Effector memory CD4-positive, alpha-beta T cell (primary cell): ENCODE measurements at regions not wholly inside any gene's neighbourhood (a gene's known extent, or its start where the extent isn't known, plus 50 kb on each side); places are given as distances from the start of the nearest gene placed in this dataset.

ENCODE experiments used
- DNase-seq, 3 donors: peaks; one replicate each; pipeline ENCODE4 v3.0.0-alpha.2; 2020
- H3K27ac ChIP-seq: 2 replicates; pipeline ENCODE4 v1.7.0; 2013; ENCODE audit warnings: mild to moderate bottlenecking, low read length, moderate library complexity; ENCODE audit not compliant: insufficient read depth, poor library complexity, severe bottlenecking
- H3K27me3 ChIP-seq: replicated peaks from 2 replicates; pipeline ENCODE4 v1.7.0; 2013; ENCODE audit warnings: mild to moderate bottlenecking, low read length; ENCODE audit not compliant: insufficient read depth, control insufficient read depth, poor library complexity, severe bottlenecking
- H3K36me3 ChIP-seq: 2 replicates; pipeline ENCODE4 v1.7.0; 2013; ENCODE audit warnings: mild to moderate bottlenecking, low read length, moderate library complexity; ENCODE audit not compliant: control insufficient read depth, insufficient read depth
- H3K4me1 ChIP-seq: 2 replicates; pipeline ENCODE4 v1.7.0; 2013; ENCODE audit warnings: low read length, mild to moderate bottlenecking; ENCODE audit not compliant: control insufficient read depth, insufficient read depth, poor library complexity, severe bottlenecking
- H3K4me3 ChIP-seq: 2 replicates; pipeline ENCODE4 v1.7.0; 2013; ENCODE audit warnings: low read length, low read depth, mild to moderate bottlenecking; ENCODE audit not compliant: insufficient read depth, poor library complexity, severe bottlenecking
- H3K9me3 ChIP-seq: 2 replicates; pipeline ENCODE4 v1.7.0; 2013; ENCODE audit warnings: mild to moderate bottlenecking, low read length, moderate library complexity; ENCODE audit not compliant: control insufficient read depth

DNA sequence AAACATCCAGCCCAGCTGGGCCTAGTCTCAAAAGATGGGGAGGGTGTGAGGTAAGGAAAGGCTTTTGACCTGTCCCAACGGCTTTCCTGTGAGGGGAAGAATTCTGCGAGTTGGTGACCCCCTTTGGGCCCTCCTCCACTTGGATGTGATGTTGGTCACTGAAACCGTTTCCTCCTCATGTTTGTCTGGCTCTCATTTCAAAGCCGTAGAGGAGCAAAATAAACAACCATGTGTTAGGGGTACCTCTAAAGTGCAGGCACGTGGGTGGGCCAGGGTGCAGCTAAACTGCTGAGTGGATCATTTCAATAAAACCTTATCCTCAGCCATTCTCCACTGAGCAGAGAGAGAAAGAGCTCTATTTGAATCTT, 84.3 kb upstream of the MELK start:
- H3K27me3 ChIP-seq: no peaks in the 10 kb centered on the region
- DNase-seq: no peak
- peak overlapping the region; percentile 93 for H3K27ac ChIP-seq
- H3K4me1 ChIP-seq: peaks cover 27% of the 10 kb centered on the region
- no peaks in the 10 kb centered on the region for H3K9me3 ChIP-seq
- H3K4me3 ChIP-seq: peak overlapping the region; percentile 68
- no peaks in the 10 kb centered on the region for H3K36me3 ChIP-seq

DNA sequence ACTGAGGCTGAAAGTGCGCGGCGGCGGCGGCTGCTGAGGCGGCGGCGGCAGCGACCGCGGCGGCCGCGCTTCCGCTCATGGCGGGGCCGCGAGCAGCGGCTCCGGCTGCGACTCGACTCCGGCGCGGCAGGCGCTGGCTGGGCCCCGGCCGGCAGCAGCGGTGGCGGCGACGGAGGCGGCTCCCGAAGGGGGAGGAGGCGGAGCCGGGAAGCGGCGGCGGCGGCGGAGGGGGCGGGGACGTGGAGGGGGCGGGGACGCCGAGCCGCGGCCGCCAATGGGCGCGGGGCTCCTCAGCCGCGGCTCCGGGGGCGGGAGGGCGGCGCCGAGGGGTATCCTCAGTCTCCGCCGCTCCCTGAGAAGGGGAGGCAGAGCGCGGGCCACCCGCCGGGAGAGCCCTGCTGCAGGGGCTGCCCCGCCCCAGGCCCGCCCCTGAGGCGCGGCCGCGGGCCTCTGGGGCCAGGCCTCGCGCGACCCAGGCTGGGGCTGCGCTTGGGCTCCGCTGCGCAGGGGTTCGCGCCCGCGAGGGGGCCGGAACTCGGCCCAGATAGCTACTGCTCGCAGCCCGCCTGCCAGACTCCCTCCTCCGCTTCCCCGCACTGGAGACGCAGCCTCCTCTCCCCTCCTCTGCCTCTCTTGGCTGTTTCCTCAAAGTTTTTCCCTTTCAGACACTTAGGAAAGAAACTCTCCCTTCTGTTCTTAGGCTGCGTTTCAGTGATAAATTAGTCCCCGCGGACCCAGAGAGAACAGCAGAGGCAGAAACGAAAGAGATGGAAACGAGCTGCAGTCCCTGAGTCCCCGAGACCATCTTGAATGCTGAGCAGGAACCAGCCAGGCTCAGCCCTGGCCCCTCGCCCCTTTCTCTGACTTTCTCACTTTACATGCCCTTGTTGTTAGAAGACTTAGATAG, 85.0 kb upstream of the MELK start:
- Histone ChIP-seq H3K27ac (peak overlapping the region; percentile 93), H3K36me3 (no peaks in the 10 kb centered on the region), H3K4me3 (peak overlapping the region; percentile 68), H3K27me3 (no peaks in the 10 kb centered on the region), H3K4me1 (peaks cover 25% of the 10 kb centered on the region), H3K9me3 (no peaks in the 10 kb centered on the region)
- DNase-seq: peak; percentile 85 to 88 (median 88)

DNA sequence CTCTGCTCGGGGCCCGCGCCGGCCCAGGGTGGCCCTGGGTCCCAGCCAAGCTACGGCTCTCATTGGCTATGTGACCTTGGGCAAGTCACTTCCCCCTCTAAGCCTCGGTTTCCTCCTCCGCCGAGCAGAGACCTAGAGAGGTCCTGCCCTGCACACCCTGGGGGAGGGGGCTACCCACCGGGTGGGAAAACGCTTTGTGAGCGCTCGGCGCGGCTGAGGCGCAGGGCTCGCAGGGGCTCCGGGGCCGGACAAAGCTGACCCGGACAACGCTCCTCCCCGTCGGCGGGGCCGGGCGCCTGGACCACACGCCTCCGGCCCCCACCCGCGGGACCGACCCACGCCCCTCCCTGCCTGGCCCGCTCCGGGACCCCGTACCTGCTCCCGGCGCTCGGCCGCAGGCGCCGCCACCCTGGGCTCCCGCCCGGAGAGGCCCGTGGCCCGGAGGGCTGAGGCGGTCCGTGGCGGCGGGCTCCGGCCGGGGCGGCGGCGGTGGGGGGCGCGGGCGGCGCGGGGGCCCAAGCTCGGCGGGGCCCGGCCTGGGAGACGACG, 85.7 kb upstream of the MELK start:
- Histone ChIP-seq H3K4me1 (peaks cover 25% of the 10 kb centered on the region), H3K9me3 (no peaks in the 10 kb centered on the region), H3K4me3 (peak overlapping the region; percentile 78), H3K27me3 (no peaks in the 10 kb centered on the region), H3K27ac (peak overlapping the region; percentile 78), H3K36me3 (no peaks in the 10 kb centered on the region)
- peak in 2 of 3 donors; percentile 24 to 34 for DNase-seq

DNA sequence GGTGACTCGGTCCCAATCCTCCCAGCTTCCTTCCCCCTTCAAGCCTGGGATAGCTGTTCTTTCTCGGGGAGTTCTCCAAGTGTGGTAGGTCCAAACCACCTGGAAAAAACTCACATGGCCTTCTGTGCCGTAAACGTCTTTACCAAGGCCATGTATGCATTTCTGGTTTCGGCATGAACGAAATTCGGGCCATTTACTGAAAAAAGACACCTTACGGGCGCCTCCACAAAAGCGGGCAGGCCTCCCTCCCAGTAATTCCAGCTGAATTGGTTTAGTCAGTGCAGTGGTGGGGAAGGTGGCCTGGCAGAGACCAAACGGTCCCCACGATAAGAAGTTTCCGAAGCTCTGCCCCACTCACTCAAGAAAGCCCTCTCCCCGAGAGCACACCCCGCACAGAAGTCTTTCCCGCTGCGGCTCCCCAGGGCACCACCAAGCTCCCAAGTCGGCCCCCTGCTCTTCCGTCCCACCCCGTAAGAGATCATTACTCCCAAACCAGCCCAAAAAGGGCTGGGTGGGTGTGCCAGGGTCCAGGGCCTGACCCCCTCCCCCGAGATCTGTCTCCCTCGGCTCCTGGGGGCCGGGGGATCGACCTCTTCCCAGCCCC, 86.3 kb upstream of the MELK start:
- H3K27ac ChIP-seq: peak overlapping the region; percentile 78
- no peaks in the 10 kb centered on the region for H3K9me3 ChIP-seq
- peak overlapping the region; percentile 78 for H3K4me3 ChIP-seq
- no peaks in the 10 kb centered on the region for H3K36me3 ChIP-seq
- DNase-seq: peak in 2 of 3 donors; percentile 2 to 10
- peaks cover 25% of the 10 kb centered on the region for H3K4me1 ChIP-seq
- H3K27me3 ChIP-seq: no peaks in the 10 kb centered on the region

DNA sequence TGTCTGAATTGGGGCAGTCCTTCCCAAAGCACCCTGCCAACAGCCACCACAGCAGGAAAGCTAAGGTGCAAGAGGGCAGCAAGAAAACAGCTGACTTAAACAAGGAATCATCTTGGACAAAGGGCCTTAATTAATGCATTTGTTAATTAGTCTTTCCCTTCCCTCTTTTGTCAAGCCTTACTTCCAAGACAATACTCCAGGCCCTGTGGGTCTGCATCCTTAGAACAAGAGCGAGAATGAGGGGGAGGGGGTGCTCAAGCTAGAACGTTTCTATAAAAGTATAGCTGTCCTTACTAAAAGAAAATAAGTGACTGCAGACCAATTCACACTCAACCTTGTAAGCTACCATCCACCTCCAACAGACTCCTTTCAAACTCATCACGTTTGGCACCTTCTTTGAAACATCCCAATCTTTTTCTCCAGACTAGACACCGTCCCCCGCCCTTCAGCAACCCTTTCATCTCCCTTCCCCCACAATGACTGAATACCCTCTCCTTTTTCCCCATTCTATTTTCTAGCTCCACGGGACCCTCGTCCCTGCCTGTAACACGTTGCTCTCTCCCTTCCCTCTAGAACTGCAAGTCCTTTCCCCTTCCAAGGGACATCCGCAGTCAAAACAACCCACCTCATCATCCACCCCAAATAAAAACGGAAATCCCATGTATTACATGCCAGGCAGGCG, 85.7 kb upstream of the RNF38 start:
- Histone ChIP-seq H3K4me3 (peak overlapping the region; percentile 78), H3K36me3 (no peaks in the 10 kb centered on the region), H3K27me3 (no peaks in the 10 kb centered on the region), H3K27ac (peak overlapping the region; percentile 78), H3K9me3 (no peaks in the 10 kb centered on the region), H3K4me1 (peaks cover 25% of the 10 kb centered on the region)
- DNase-seq: no peak

DNA sequence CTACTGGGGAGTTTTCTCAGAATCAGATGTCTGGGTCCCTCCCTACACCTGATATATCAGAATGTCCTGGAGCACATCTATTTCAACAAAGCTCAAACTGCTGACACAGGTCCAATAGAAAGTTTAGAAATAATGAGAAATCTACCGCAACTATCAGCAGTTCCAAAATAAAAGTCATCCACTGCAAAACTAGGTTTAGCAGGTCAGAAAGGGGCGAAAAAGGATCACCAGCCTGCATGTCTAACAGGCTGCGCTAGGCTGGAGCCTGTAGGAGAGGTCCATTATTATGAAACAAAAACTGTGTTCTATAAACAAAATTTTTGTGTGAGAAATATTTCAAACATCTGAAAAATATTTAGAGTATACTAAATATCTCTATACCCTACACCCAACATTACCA, 84.1 kb upstream of the RNF38 start:
- Histone ChIP-seq H3K9me3 (no peaks in the 10 kb centered on the region), H3K27me3 (no peaks in the 10 kb centered on the region), H3K36me3 (no peaks in the 10 kb centered on the region), H3K4me3 (no peak overlapping the region), H3K27ac (no peak overlapping the region), H3K4me1 (peaks cover 22% of the 10 kb centered on the region)
- no peak for DNase-seq

DNA sequence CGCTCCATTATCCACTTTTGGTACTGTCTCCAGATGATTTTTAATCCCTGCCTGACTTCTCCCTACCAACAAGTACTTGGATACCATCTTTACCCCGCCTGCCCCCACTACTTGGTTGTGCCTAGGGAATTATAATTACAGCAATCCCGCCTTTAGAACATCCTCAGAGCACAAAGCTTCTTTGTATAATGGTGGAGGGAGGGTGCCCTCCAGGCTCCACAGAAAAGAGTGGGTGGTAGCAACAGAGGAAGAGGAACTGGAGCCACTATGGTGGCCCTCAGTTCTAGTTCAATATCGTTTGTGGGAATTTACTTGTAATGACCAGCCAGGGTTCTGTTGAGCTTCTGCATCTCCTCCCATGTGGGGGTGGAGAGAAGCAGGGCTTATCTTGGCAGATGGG, 79.0 kb upstream of the RNF38 start:
- H3K4me3 ChIP-seq: no peak overlapping the region
- no peaks in the 10 kb centered on the region for H3K9me3 ChIP-seq
- no peaks in the 10 kb centered on the region for H3K4me1 ChIP-seq
- H3K27me3 ChIP-seq: no peaks in the 10 kb centered on the region
- no peak for DNase-seq
- H3K27ac ChIP-seq: no peak overlapping the region
- H3K36me3 ChIP-seq: no peaks in the 10 kb centered on the region

DNA sequence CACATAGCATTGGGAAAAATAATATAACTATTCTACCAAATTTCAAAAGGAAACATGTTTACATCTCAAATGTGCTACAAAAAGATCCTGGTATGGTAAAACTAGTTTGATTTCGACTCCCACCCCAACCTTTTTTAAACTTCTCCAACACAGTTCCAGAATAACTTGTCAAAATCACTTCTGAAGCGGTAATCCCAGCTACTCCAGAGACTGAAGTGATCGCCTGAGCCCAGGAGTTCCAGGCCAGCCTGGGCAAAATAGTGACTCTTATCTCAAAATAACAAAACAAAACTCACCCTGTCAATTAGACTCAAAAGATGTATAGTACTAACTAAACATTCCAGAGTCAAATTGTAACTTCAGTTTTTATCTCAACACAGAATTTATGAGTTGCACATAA, 71.3 kb upstream of the RNF38 start:
- H3K27ac ChIP-seq: peak overlapping the region; percentile 68
- no peaks in the 10 kb centered on the region for H3K36me3 ChIP-seq
- H3K27me3 ChIP-seq: no peaks in the 10 kb centered on the region
- DNase-seq: no peak
- H3K4me3 ChIP-seq: peak overlapping the region; percentile 43
- H3K4me1 ChIP-seq: peaks cover 13% of the 10 kb centered on the region
- H3K9me3 ChIP-seq: no peaks in the 10 kb centered on the region

DNA sequence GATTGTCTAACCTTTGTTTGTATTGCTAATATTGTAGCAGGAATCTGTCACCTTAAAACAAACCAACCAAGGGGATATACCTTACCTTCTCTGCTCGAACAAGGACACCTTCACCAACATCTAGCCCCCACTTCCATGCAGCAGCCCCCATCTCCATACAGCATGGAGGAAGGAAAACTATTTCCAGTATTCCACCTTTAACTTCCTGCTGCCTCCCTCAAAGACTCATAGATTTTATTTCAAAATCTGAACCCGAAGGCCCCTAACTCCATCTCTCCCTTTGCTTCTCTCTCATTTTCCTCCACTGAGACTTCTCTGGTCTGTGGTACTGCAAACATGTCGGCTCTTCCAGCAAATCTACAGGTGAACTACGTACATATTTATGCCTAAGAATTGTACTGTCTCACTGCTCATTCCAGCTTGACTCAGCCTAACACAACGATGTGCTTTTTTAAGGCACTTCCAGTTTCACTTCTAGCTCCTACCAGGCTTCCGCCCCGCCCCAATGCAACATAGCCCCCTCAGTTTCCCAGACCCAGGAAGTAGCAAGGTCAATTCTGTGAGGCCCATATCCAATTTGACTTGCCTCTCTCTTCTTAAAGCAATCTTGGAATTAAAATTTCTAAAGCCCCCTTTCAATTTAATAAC, 70.7 kb upstream of the RNF38 start:
- no peaks in the 10 kb centered on the region for H3K27me3 ChIP-seq
- H3K27ac ChIP-seq: peak overlapping the region; percentile 68
- peak overlapping the region; percentile 43 for H3K4me3 ChIP-seq
- H3K4me1 ChIP-seq: peaks cover 13% of the 10 kb centered on the region
- no peaks in the 10 kb centered on the region for H3K9me3 ChIP-seq
- H3K36me3 ChIP-seq: no peaks in the 10 kb centered on the region
- DNase-seq: peak; percentile 37 to 51 (median 41)
